ENCODE measurements at regions not wholly inside any gene's neighbourhood (a gene's known extent, or its start where the extent isn't known, plus 50 kb on each side); places are given as distances from the start of the nearest gene placed in this dataset.

GRCh38 chr2:34099377-34099776 lies 500.3 kb upstream of the FAM98A start:
- H3K9me3 ChIP-seq (ENCODE audit: control insufficient read depth, insufficient read depth, low read depth, low read length), result no peaks in the 10 kb centered on the region
- ChIA-PET POLR2A (no interaction called here), CTCF (no interaction called here)
- H3K27ac ChIP-seq (ENCODE audit: extremely low read depth, low read depth, low read length), result no peak overlapping the region
- no peaks in the 10 kb centered on the region for H3K4me1 ChIP-seq (ENCODE audit: control insufficient read depth, insufficient read depth, low read length)
- H3K4me3 ChIP-seq (ENCODE audit: low read depth, low read length), result no peak overlapping the region
- TF ChIP-seq GLI4 (tag by site-specific recombination; IDR thresholded peaks at IDR 0.05) (no peak), ZNF140 (tag by site-specific recombination; IDR thresholded peaks at IDR 0.05) (no peak), ZNF133 (tag by site-specific recombination; IDR thresholded peaks at IDR 0.05) (no peak), ZNF221 (tag by site-specific recombination; IDR thresholded peaks at IDR 0.05; ENCODE audit: borderline replicate concordance) (no peak), ZNF37A (tag by site-specific recombination; IDR thresholded peaks at IDR 0.05) (no peak), ZNF639 (tag by site-specific recombination; IDR thresholded peaks at IDR 0.05) (no peak), ZNF292 (tag by site-specific recombination; IDR thresholded peaks at IDR 0.05; ENCODE audit: borderline replicate concordance, low read depth) (no peak), ZNF529 (tag by site-specific recombination; IDR thresholded peaks at IDR 0.05; ENCODE audit: insufficient replicate concordance) (no peak), SALL2 (tag by site-specific recombination; IDR thresholded peaks at IDR 0.05; ENCODE audit: borderline replicate concordance) (no peak), ZNF510 (tag by site-specific recombination; IDR thresholded peaks at IDR 0.05; ENCODE audit: insufficient replicate concordance) (no peak), ZNF423 (tag by site-specific recombination; IDR thresholded peaks at IDR 0.05) (no peak)
- H3K36me3 ChIP-seq (ENCODE audit: control insufficient read depth in 2 of 2, insufficient read depth in 1 of 2, low read length in 2 of 2), result no peaks in the 10 kb centered on the region

- no peaks in the 10 kb centered on the region for H3K9me3 ChIP-seq (ENCODE audit: control insufficient read depth, insufficient read depth, low read depth, low read length)
- no peaks in the 10 kb centered on the region for H3K36me3 ChIP-seq (ENCODE audit: control insufficient read depth in 2 of 2, insufficient read depth in 1 of 2, low read length in 2 of 2)
- ChIA-PET POLR2A (no interaction called here), CTCF (no interaction called here)
- no peaks in the 10 kb centered on the region for H3K4me1 ChIP-seq (ENCODE audit: control insufficient read depth, insufficient read depth, low read length)
- H3K4me3 ChIP-seq (ENCODE audit: low read depth, low read length), result no peak overlapping the region
- TF ChIP-seq ZNF404 (tag by site-specific recombination; IDR thresholded peaks at IDR 0.05), result no peak
- TF ChIP-seq ZNF548 (tag by site-specific recombination; IDR thresholded peaks at IDR 0.05), result no peak
- TF ChIP-seq ZNF768 (tag by site-specific recombination; IDR thresholded peaks at IDR 0.05), result no peak
- no peak for TF ChIP-seq ZFP3 (tag by site-specific recombination; IDR thresholded peaks at IDR 0.05; ENCODE audit: low read depth)
- no peak for TF ChIP-seq ZNF791 (tag by site-specific recombination; IDR thresholded peaks at IDR 0.05)
- no peak for TF ChIP-seq ZNF837 (tag by site-specific recombination; IDR thresholded peaks at IDR 0.05)
- no peak for TF ChIP-seq KLF7 (tag by site-specific recombination; IDR thresholded peaks at IDR 0.05; ENCODE audit: borderline replicate concordance)
- no peak for TF ChIP-seq ZNF133 (tag by site-specific recombination; IDR thresholded peaks at IDR 0.05)
- no peak for TF ChIP-seq TRIM28 (IDR thresholded peaks at IDR 0.05; ENCODE audit: borderline replicate concordance, low read length)
- no peak for TF ChIP-seq ZBTB1 (tag by site-specific recombination; IDR thresholded peaks at IDR 0.05)
- TF ChIP-seq ZBTB20 (tag by site-specific recombination; IDR thresholded peaks at IDR 0.05), result no peak
- TF ChIP-seq ZNF16 (tag by site-specific recombination; IDR thresholded peaks at IDR 0.05; ENCODE audit: low read depth), result no peak
- TF ChIP-seq ZNF623 (tag by site-specific recombination; IDR thresholded peaks at IDR 0.05), result no peak
- no peak for TF ChIP-seq ZNF571 (tag by site-specific recombination; IDR thresholded peaks at IDR 0.05)
- no peak for TF ChIP-seq ZIC2 (tag by site-specific recombination; IDR thresholded peaks at IDR 0.05)
- no peak for TF ChIP-seq ZNF660 (tag by site-specific recombination; IDR thresholded peaks at IDR 0.05)
- TF ChIP-seq ZNF747 (tag by site-specific recombination; IDR thresholded peaks at IDR 0.05), result no peak
- no peak for TF ChIP-seq ZNF658 (tag by site-specific recombination; IDR thresholded peaks at IDR 0.05)
- H3K27ac ChIP-seq (ENCODE audit: extremely low read depth, low read depth, low read length), result no peak overlapping the region
These were observed 499.2 kb upstream of the FAM98A start for GRCh38 chr2:34098256-34098655.

All from HEK293 (cell line).